Esophagus squamous epithelium (tissue), 4 donors: ENCODE measurements at regions not wholly inside any gene's neighbourhood (a gene's known extent, or its start where the extent isn't known, plus 50 kb on each side); places are given as distances from the start of the nearest gene placed in this dataset.

ENCODE experiments used
- CTCF ChIP-seq, 6 experiments: fragments of 450-650 bp in 4 of 6; fragments of 200-600 bp in 2 of 6; sonication (generic) in 2 of 6; IDR thresholded peaks; one replicate each; pipeline ENCODE4 v1.5.1; 2016 to 2019; ENCODE audit warnings: antibody characterized with exemption in 6 of 6, mild to moderate bottlenecking in 4 of 6, moderate library complexity in 4 of 6
- POLR2A ChIP-seq, 4 donors: fragments of 450-650 bp; IDR thresholded peaks; one replicate each; pipeline ENCODE4 v1.6.1; 2017; ENCODE audit warnings: antibody characterized with exemption in 4 of 4, mild to moderate bottlenecking in 4 of 4, moderate library complexity in 3 of 4

DNA sequence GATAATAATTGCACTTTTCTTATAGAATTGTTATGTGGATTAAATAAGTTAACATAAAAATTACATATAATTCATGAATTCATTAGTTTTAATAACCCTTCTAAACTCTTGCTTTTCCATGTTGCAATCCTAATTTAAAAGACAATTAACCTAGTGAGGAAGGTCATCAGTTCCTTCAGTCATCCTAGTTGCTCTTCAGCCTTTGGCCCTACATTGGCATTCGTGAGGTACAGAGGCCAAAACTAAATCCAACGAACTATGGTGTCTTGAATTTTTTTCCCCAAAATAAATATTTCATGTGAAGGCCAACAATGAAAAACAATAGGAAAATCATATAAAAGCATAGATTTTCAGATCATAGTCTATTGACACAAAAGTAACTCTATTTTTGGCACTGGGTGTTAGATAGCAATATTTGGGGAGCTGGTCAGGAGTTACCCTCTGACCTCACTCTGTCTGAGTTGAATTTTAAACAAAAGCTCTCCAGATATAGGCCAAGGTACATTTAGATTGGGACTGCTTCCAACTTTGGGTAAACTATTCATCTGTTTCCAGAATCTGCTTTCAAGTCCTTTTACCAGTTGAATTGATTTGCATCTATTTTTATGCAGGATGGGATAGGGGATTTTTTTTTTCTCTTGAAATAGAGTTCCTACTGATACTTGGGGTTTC lies 104.5 kb downstream of the SEM1 start:
- TF ChIP-seq CTCF (IDR thresholded peaks at IDR 0.05): no peak
- TF ChIP-seq POLR2A (IDR thresholded peaks at IDR 0.05): no peak
